SK-N-SH treated with all-trans-retinoic acid at 6 μM for 48 hours (cell line): ENCODE measurements at regions not wholly inside any gene's neighbourhood (a gene's known extent, or its start where the extent isn't known, plus 50 kb on each side); places are given as distances from the start of the nearest gene placed in this dataset.
"Not testable (repeated sequence)": the region's sequence is repeated elsewhere in the genome, so short reads cannot be mapped to it uniquely, and the experiment has no call there.

Source experiments
- ATAC-seq: fragments of 200-7000 bp; cut with Tn5 transposase; 3 replicates; pipeline ENCODE4 v1.9.1; 2020; ENCODE audit warnings: mild to moderate bottlenecking, moderate library complexity

- not testable (repeated sequence) for ATAC-seq
Observed at GRCh38 chr21:6561168-6561567, 3960.2 kb upstream of the TPTE start.

- not testable (repeated sequence) for ATAC-seq
Observed at GRCh38 chr21:6561578-6561977, 3959.8 kb upstream of the TPTE start.

- not testable (repeated sequence) for ATAC-seq
Observed at GRCh38 chr21:6564543-6565166, 3956.7 kb upstream of the TPTE start.

- ATAC-seq: not testable (repeated sequence)
Observed at GRCh38 chr21:6565190-6566094, 3955.9 kb upstream of the TPTE start.

GRCh38 chr21:6567542-6567941 is 3953.8 kb upstream of the TPTE start:
- ATAC-seq: not testable (repeated sequence)

GRCh38 chr21:6569152-6569551 is 3952.2 kb upstream of the TPTE start:
- peak; percentile 90 for ATAC-seq

- not testable (repeated sequence) for ATAC-seq
Observed at GRCh38 chr21:6569587-6570392, 3951.6 kb upstream of the TPTE start.

- not testable (repeated sequence) for ATAC-seq
Observed at GRCh38 chr21:6570700-6571368, 3950.5 kb upstream of the TPTE start.

GRCh38 chr21:6573576-6573975 is 3947.8 kb upstream of the TPTE start:
- not testable (repeated sequence) for ATAC-seq

GRCh38 chr21:6579801-6580200 is 3941.6 kb upstream of the TPTE start:
- not testable (repeated sequence) for ATAC-seq
